Left hindlimb (tissue), 1 donor: ENCODE measurements at regions not wholly inside any gene's neighbourhood (a gene's known extent, or its start where the extent isn't known, plus 50 kb on each side); places are given as distances from the start of the nearest gene placed in this dataset.

ENCODE experiments used
- DNase-seq: peaks from one replicate; pipeline ENCODE4 v3.0.0-alpha.2; 2018

DNA sequence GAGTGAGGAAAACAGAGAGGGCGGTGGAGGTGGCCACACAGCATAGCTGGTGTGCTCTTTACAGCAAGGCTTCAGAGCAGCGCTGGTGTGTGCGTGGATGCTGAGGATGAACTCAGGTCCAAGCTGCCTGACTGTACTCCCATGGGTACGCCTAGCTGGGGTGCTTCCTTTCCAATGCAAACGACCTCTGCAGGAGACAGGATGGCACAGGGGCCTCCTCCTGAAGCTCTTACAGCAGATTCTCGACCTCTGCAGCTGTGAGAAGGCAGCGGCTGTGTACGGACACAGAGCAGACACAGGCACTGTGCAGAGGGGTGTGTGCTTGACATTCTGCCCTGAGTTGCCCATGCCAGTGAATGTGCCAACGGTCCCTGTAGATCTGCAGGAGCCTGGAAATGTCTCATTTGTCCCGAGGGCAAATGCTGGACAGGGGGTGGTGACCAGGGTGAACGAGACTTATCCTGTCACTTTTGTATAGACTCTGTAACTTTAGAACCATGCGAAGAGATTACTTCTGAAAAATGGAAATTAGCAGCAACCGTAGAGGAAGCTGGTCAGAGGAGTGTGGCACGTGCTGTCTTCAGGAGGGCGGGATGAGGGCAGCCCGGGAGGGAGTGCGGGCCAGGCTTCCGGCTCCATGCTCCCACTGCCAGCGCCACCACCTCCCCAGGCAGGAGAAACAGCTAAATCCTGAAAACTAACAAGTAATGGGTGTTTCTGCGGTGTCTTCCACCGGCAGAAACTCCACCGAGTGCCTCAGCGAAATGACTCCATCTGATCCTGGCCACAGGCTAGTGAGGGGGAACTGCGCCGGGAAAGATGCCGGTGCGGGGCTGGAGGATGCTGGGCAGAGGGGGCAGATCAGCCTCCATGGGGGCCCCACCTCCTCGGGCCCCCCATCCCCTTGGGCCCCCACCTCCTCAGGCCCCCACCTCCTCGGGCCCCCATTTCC is 120.9 kb upstream of the RPS6KA2 start:
- no peak for DNase-seq

GRCh38 chr6:166745801-166746668 is 119.0 kb upstream of the RPS6KA2 start:
- no peak for DNase-seq

DNA sequence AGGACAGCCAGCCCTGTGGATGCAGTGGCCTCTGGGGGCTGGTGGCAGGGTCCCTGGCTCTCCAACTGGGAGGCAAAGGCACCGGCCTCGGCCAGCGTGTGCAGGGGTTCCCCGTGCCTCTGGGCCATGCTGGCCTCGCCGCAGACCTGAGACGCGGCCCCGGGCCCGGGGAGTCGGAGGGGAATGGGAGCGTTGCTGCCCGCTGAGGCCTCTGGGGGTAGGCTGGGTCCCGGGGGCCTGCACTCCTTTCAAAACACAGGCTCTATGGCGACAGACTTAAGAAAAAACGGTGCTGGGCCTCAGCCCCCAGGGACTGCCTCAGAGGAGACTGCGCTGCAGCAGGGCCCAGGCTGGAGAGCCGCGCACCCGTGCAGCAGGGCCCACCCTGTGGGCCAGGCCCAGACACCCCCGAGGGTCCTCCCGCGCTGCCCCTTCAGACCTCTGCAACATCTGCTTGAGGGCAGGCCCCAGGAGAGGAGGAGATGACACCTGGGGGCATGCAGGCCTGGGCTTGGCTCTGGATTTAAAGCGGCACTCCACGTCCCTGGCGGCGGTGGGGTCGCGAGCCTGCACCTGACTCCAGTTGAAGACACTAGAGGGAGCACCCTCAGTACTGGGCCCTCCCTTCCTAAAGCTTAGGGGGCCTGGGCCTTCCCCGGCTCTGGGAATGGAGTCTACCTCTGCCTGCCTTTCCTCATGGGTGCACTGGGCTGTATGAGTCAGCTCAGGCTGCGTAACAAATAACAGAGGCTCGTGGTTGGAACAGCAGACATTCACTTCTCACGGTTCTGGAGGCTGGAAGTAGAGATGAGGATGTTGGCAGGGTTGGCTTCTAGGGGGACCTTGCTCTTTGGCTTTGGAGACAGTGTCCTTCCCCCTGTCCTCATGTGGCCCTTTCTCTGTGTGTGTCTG is 117.4 kb upstream of the RPS6KA2 start:
- no peak for DNase-seq

GRCh38 chr6:166743406-166744222 is 116.6 kb upstream of the RPS6KA2 start:
- DNase-seq: no peak

DNA sequence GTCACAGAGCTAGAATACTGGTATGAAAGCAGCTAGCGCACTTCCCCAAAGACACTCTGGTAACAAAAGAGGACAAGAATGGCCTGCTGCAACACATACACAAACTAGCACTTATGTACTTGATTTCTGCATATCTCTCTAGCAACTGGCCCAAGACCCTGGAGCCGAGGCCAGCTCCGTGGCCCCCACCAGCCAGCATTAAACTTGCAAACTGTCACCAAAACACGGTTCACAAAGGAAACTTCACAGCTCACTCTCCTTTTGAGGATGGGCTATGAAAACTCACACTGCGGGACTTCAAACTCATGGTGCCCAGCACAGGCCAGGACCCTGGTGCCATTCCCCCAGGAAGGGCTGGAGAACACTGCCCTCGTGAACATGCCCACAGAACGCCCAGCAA is 115.9 kb upstream of the RPS6KA2 start:
- no peak for DNase-seq

DNA sequence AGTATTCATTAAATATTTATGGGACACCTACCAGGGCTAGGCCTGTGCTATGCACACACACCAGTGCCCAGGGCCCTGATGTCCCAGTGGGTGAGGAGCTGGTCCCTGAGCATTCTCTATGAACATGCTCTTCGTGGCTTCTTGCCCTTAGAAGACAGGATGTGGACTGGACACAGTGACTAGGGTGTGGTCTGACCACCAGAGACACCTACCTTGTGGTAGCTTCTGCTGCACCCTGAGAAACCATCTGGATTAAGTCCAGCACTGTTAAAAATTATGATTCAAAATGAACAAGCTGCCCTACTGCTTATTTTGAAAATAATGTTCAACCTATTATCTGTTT is 112.9 kb upstream of the RPS6KA2 start:
- no peak for DNase-seq

DNA sequence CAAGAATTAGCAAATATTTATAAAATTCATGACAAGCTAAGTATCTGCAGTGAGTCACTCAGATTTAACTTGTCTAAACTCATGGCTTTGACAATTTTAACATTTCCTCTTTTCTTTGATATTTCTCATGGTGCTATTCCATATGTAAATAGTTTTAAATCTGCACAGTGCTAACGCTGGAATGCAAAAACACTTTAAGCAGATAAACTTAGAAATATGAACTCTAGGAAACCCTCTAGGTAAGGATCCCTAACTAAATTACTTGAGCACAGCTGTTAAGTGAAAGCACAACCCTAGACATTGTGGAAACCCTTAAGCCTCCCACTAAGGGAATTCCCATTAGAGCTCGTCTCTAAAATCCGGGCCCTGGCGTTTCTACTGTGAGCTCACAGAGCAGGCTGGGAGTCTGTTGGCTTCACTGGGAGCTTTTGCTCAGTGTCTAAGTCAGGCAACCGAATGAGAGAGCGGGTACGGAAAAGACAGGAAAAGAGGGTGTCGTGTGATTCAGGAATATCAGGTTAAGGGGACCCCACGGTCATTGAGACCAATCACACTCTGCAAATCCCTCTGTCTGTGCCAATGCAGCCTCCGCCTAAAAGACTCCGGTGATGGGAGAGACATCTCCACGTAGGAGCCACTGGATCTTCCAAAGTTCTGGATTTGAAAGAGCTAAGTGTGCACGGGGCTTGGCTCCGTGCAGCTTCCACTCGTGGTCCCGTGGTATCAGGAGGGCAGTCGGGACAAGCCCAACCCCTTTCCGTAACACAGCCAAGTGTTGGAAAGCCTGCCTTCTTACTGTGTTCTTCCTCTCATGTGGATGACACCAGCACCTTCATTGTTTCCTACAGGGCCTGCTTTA is 112.3 kb upstream of the RPS6KA2 start:
- no peak for DNase-seq

GRCh38 chr6:166738386-166739116 is 111.5 kb upstream of the RPS6KA2 start:
- DNase-seq: no peak

DNA sequence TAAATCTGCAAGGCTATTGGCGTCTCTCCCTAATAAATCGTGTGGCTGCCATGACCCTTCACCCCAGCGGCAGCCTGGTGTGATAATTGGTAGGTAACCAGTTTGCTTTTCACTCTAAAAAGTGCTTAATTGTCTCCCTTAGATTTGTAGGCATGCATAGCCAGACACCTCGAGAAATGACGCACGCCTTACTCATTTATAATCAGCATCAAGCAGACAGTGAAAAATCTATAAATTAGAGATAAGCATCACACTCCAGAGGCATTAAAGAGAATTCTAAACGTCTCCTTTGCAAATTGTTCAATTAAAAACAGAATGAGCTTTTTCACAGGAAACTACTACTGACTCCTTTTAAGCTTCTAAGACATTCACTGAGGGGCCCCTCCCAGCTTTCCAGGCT is 110.2 kb upstream of the RPS6KA2 start:
- no peak for DNase-seq

DNA sequence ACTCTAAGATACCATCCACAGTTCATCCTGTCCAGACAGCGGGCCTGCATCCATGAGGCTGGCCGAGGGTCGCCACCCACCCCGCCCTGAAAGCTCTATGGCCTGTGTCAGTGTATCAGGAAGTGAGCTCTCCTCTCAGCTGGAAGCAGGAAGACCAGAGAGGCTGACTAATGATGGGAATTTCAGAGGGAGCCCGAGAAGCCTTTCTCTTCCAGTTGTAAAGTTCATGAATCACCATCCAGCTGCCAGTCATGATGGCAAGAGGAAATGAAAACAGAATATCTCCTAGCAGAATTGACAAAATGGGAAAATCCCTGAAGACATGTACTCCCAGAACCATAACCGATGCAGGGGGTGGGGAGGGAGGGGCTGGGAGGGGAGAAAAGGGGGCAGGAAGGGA is 109.6 kb upstream of the RPS6KA2 start:
- DNase-seq: no peak

DNA sequence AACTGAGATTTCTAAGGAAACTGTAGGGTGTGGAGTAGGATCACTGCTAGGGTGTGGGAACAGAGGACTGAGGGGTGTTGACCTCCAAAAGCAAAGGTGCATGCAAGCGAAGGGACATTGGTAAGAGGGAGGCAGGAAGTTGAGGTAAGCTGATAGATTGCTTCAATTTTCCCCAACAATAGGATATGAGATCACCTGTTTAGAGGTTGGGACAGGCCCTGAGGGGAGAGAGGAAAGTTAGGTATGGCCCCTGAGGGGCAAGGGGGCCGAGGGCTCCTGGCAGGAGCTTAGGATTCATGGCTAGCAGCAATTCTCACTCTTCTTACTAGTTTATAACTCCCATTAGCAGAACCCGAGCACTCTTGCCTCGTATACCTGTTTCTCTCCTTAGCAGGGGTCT is 106.8 kb upstream of the RPS6KA2 start:
- DNase-seq: no peak

- no peak for DNase-seq
Observed at GRCh38 chr6:166729658-166730057, 102.6 kb upstream of the RPS6KA2 start.

DNA sequence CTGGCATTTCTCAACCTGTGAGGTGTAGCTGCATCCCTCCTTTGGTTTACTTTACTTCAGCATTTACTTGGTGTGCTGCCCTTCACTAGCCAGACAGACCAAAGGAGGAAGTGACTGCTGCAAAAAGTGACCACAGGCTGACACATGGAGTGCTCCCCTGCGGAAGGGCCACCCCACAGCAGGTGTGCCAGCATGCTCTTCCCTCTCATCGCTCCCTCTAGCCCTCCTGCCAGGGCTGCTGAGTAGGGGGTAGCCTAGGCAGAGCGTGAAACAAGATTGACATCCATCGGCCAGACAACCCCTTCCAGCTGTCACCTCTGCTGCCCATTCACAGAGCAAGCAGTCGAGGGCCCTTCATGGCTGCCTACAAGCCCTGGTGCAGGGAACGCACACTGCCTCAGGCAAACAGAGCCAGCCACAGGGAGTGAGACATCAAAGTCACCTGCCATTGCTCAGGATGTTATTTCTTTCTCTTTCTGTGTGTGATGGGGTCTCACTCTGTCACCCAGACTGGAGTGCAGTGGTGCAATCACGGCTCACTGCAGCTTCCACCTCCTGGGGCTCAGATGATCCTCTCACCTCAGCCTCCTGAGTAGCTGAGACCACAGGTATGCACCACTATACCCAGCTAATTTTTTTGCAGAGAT is 102.0 kb upstream of the RPS6KA2 start:
- no peak for DNase-seq

DNA sequence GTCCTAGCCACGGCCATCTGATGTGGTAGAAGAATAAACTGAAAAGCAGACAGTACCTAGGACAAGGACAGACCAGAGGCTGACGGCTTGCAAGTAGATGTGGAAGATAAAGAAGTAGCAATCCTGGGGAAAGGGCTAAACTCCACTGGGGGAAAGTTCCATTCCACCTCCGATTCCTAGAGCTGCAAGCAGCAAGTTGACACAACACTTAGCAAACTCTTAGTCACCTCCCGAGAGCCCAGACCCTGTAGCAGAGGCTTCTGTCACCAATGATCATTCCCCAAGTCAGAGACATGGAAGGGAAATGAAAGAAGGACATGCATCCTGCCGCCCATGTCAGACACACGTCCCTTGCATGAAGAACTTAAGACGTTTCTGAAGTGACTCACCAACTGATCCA is 99.2 kb upstream of the RPS6KA2 start:
- no peak for DNase-seq

- DNase-seq: no peak
Observed at GRCh38 chr6:166725571-166725970, 98.5 kb upstream of the RPS6KA2 start.

DNA sequence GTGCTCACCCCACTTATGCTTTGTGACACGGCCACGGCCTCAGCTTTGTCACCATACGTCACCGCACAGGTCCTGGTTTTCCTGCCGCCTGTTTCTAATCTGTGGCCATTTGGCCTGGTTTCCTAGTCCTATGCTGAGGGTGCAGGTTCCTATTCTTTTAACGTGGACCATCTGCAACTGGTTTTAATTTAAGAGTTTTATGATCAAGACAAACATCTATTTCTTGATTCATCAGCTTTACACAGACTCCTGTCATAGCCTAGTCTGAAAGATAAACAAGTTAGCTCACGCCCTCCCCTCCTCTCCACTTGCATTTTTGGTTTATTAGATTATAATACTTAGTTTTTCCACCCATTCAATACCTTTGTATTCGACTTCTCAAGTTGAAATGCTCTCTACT is 97.5 kb upstream of the RPS6KA2 start:
- no peak for DNase-seq

GRCh38 chr6:166722785-166723184 is 95.7 kb upstream of the RPS6KA2 start:
- no peak for DNase-seq

DNA sequence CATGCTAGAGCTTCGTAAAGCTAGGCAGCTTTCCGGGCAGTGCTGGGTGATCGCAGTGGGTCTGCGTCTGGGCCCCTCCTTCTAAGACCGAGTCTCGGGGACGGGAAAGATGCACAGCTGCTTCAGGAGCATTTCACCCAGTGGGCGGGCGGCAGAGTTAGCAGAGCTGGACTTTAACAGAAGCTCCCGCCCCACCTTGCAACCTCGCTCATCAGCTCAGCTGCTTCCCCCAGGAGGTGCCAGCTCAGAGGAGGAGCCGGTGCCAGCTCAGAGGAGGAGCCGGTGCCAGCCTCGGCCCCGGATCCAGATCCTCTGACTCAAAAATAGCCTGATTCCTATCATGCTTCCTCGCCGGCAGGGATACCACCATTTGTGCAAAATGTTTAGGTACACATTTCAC is 94.5 kb upstream of the RPS6KA2 start:
- DNase-seq: no peak

DNA sequence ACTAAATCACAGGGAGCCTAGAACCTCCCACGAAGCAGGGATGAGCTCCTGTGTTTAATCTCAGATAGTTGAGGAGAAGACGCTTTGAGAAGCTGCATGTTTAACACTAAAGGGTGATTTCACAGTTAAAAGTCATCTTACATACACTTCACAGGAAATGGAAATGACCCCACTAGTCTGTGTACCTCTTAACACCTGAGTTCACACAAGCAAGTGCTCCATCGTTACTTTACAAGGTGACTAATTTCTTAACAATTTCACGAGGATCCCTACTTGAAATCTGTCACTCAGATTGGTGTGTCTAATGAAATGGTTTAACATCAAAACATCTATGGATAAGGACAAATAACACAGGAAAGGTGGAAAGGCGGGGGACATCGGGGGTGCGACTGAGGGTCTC is 93.8 kb upstream of the RPS6KA2 start:
- DNase-seq: no peak

GRCh38 chr6:166719019-166719418 is 92.0 kb upstream of the RPS6KA2 start:
- no peak for DNase-seq
